ENCODE measurements at regions not wholly inside any gene's neighbourhood (a gene's known extent, or its start where the extent isn't known, plus 50 kb on each side); places are given as distances from the start of the nearest gene placed in this dataset.

- no peak for DNase-seq (ENCODE audit: low read depth in 2 of 2)
- H3K4me3 ChIP-seq (replicated peaks in 1 of 2; ENCODE audit: low read depth in 2 of 2, low read length in 2 of 2): no peak overlapping the region
- no peak for TF ChIP-seq CTCF (IDR thresholded peaks at IDR 0.05; ENCODE audit: low read depth, low read length)
Measured at GRCh38 chr4:11532138-11532537, 103.4 kb upstream of the HS3ST1 start.

DNA sequence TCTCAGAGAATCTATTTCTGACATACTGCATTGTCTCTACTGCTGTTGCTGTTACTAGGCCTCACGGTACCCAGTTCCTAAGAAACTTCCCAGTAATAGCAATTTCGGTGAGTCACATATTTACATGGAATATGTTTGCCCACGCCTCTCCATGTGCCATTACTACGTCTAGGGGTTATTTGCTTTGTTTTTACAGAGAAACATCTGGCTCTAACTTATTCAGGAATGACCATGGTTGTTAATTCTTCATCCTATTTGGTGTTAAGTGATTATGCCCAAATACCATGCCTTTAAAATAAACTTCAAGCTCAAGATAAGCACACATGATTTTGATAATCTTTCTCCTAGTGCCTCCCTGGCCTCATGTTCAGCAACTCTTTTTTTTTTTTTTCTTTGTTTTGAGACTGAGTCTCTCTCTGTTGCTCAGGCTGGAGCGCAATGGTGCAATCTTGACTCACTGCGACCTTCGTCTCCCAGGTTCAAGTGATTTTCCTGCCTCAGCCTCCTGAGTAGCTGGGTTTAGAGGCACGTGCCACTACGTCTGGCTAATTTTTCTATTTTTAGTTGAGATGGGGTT lies 101.0 kb upstream of the HS3ST1 start:
- no peak overlapping the region for H3K4me3 ChIP-seq (replicated peaks in 1 of 2; ENCODE audit: low read depth in 2 of 2, low read length in 2 of 2)
- peak; percentile 48 to 75 for DNase-seq (ENCODE audit: low read depth in 2 of 2)
- no peak for TF ChIP-seq CTCF (IDR thresholded peaks at IDR 0.05; ENCODE audit: low read depth, low read length)

DNA sequence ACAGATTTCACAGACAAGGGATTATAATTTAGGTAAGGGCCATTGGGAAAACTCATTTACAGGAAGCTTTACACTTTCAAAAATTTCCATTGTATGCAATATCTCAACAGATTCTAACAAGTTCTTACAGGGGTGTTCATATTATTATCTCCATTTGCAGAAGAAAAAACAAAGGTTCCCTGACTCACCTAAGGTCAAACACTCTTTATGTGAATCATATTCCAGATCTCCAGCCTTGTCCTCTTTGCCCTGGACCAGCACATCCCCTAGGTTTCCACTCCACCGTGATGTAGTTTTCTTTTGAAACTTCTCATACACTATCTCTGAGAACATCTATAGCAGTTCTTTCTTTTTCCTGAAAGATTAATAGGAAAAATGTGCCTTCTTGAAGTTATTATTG lies 96.4 kb upstream of the HS3ST1 start:
- TF ChIP-seq CTCF (IDR thresholded peaks at IDR 0.05; ENCODE audit: low read depth, low read length): no peak
- no peak for DNase-seq (ENCODE audit: low read depth in 2 of 2)

DNA sequence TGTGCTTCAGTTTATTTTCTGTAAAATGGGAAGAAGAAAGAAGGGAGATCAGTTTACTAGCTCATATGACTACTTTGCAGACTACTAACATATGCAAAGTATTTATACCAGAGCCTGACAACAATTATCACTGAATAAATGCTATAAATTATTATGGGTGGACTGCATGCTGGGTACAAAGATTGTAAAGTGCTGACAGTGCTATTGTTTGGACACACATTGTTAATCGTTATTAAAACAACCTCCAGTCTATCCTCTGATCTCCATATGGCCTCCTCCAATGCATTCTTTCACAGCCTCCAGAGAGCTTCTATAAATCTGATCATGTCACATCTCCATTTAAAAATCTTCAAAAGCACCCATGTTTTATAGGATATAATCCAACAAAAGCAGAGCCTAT lies 90.1 kb upstream of the HS3ST1 start:
- TF ChIP-seq CTCF (IDR thresholded peaks at IDR 0.05; ENCODE audit: low read depth, low read length): no peak
- H3K4me3 ChIP-seq (replicated peaks in 1 of 2; ENCODE audit: low read depth in 2 of 2, low read length in 2 of 2): no peak overlapping the region
- DNase-seq (ENCODE audit: low read depth in 2 of 2): no peak

More for the DNA sequence above, 96.4 kb upstream of the HS3ST1 start:
- no peak overlapping the region for H3K4me3 ChIP-seq (replicated peaks in 1 of 2; ENCODE audit: low read depth in 2 of 2, low read length in 2 of 2)

DNA sequence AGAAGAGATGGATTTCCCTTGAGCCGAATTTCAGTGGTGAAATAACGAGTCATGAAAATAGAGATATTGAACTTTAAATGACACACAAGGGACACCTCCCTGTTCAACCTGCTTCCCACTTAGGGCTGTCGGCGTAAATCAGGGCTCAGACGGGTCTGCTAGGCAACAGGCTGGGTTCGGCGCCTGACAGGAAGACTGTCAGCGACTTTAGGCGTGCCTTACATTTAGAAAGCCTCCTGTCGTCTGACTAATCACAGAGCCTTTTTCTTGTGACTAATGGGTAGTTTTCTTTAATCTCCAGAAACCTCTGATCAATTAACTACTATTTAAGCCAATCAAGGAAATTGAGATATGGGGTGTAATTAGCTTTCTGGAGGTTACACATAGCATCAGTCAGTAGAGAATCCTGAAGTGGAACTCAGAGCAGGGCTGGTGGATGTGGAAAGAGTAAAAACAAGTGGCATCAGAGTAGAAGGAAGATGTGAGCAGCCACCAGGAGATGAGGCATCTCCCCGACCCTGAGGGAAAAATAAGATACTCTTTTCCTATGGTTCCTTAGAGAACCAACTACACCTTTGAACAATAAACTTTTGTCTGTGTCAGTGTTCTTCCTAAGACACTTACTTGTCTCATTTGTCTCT lies 86.2 kb upstream of the HS3ST1 start:
- H3K4me3 ChIP-seq (replicated peaks in 1 of 2; ENCODE audit: low read depth in 2 of 2, low read length in 2 of 2): no peak overlapping the region
- DNase-seq (ENCODE audit: low read depth in 2 of 2): no peak
- TF ChIP-seq CTCF (IDR thresholded peaks at IDR 0.05; ENCODE audit: low read depth, low read length): no peak

DNA sequence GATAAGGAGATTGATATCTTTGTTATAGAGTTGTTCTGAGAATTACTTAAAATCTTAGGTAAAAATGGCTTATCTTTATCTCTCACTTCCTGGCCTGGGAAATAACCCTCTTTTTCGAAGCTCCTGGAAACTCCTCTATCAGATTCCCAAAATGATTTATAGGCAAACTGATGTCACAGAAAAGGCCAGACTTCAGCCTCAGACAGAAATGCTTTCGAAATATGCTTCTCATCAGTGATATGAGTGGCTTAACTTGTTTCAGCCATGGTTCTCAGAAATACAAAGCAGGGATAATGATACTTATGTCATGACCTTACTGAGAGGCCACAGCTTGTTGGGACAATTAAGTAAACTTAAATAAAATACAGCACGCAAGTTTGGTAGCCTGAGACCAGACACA lies 85.3 kb upstream of the HS3ST1 start:
- no peak for TF ChIP-seq CTCF (IDR thresholded peaks at IDR 0.05; ENCODE audit: low read depth, low read length)
- DNase-seq (ENCODE audit: low read depth in 2 of 2): no peak
- no peak overlapping the region for H3K4me3 ChIP-seq (replicated peaks in 1 of 2; ENCODE audit: low read depth in 2 of 2, low read length in 2 of 2)

DNA sequence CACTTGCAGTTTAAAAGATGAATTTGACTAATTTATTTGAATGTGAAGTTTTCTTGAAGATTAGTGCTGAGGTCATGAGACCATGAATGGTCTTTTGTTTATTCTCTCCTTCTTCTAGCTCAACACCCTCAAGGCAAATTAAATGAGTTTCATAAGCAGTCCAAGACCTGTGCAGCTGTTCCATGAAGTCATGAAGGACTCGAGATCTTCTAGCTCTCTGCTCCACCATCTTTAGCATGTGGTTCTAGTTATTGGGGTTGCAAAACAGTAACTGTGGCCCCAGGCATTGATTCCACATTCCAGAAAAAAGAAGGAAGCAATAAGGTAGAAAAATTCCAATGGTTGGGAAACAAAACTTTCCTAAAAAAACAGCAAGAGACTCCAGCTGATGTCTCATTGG lies 84.2 kb upstream of the HS3ST1 start:
- no peak for DNase-seq (ENCODE audit: low read depth in 2 of 2)
- H3K4me3 ChIP-seq (replicated peaks in 1 of 2; ENCODE audit: low read depth in 2 of 2, low read length in 2 of 2): no peak overlapping the region
- no peak for TF ChIP-seq CTCF (IDR thresholded peaks at IDR 0.05; ENCODE audit: low read depth, low read length)

All from cardiac fibroblast (primary cell).